H1 (cell line): ENCODE measurements at regions not wholly inside any gene's neighbourhood (a gene's known extent, or its start where the extent isn't known, plus 50 kb on each side); places are given as distances from the start of the nearest gene placed in this dataset.

Experiments
- CTCF ChIA-PET: fragments of 300-600 bp; sonication (Branson Sonifier 250); formaldehyde crosslinking; loops from one replicate; lab custom pipeline; 2021; ENCODE audit not compliant: partially characterized antibody; lab: Charles Lee
- POLR2A ChIA-PET: fragments of 300-600 bp; sonication (Branson Sonifier 250); formaldehyde crosslinking; loops from one replicate; lab custom pipeline; 2021; ENCODE audit warnings: inconsistent platforms; ENCODE audit not compliant: partially characterized antibody; lab: Charles Lee
- DNase-seq, 2 experiments: peaks; one replicate each; pipeline versions ENCODE4 v3.0.0 to v3.0.0-alpha.2; 2010 to 2022; ENCODE audit warnings: low spot score in 2 of 2, low read depth in 1 of 2, mixed read lengths in 1 of 2
- FAIRE-seq: peaks from 2 replicates; lab custom pipeline; 2011; peaks lifted over from hg19 to GRCh38; lab: Jason Lieb, UNC
- H2AFZ ChIP-seq: 2 replicates; pipeline ENCODE4 v1.8.1; 2012; ENCODE audit warnings: low read length, inconsistent platforms
- H2AK5ac ChIP-seq: 2 replicates; pipeline ENCODE4 v1.6.1; 2013; ENCODE audit warnings: low read depth, low read length
- H2BK120ac ChIP-seq: replicated peaks from 2 replicates; pipeline ENCODE3; 2013; ENCODE audit warnings: low read depth, low read length, inconsistent platforms
- H2BK12ac ChIP-seq: 2 replicates; pipeline ENCODE4 v1.6.1; 2013; ENCODE audit warnings: low read depth, low read length
- H2BK15ac ChIP-seq: 2 replicates; pipeline ENCODE4 v1.6.1; 2013; ENCODE audit warnings: low read length
- H2BK20ac ChIP-seq: 2 replicates; pipeline ENCODE4 v1.6.1; 2013; ENCODE audit warnings: low read length
- H2BK5ac ChIP-seq: 2 replicates; pipeline ENCODE4 v1.6.1; 2013; ENCODE audit warnings: low read depth, low read length
- H3K14ac ChIP-seq: 2 replicates; pipeline ENCODE4 v1.6.1; 2013; ENCODE audit warnings: inconsistent platforms; ENCODE audit not compliant: insufficient read length
- H3K18ac ChIP-seq: 2 replicates; pipeline ENCODE4 v1.6.1; 2013; ENCODE audit warnings: low read length; ENCODE audit errors: extremely low read depth
- H3K23ac ChIP-seq: 2 replicates; pipeline ENCODE4 v1.6.1; 2013; ENCODE audit warnings: inconsistent platforms; ENCODE audit not compliant: insufficient read length
- H3K23me2 ChIP-seq: 2 replicates; pipeline ENCODE4 v1.6.1; 2013; ENCODE audit warnings: low read depth, low read length
- H3K27ac ChIP-seq: 2 replicates; pipeline ENCODE4 v1.6.1; 2011; ENCODE audit warnings: low read depth, low read length, inconsistent platforms
- H3K27me3 ChIP-seq, 4 experiments: replicated peaks in 1 of 4; 1 replicate in 1 of 4; 2 replicates in 3 of 4; pipeline versions ENCODE4 v1.6.1 to v1.8.1; 2011 to 2013; ENCODE audit warnings: low read length in 3 of 4, mild to moderate bottlenecking in 3 of 4, inconsistent platforms in 2 of 4, mixed read lengths in 2 of 4, moderate library complexity in 1 of 4; ENCODE audit not compliant: control insufficient read depth in 3 of 4, insufficient read depth in 3 of 4; ENCODE audit errors: extremely low read depth in 1 of 4
- H3K36me3 ChIP-seq, 4 experiments: 2 replicates each; pipeline versions ENCODE4 v1.6.1 to v1.8.1; 2011 to 2013; ENCODE audit warnings: mild to moderate bottlenecking in 4 of 4, low read length in 3 of 4, moderate library complexity in 2 of 4, control low read depth in 1 of 4, inconsistent platforms in 1 of 4; ENCODE audit not compliant: insufficient read depth in 4 of 4, control insufficient read depth in 2 of 4
- H3K4ac ChIP-seq: replicated peaks from 2 replicates; pipeline ENCODE3; 2013; ENCODE audit warnings: low read length, low read depth, mixed read lengths, inconsistent platforms; ENCODE audit not compliant: insufficient read length
- H3K4me1 ChIP-seq, 4 experiments: replicated peaks in 1 of 4; 1 replicate in 1 of 4; 2 replicates in 3 of 4; pipeline versions ENCODE4 v1.6.1 to v1.8.1; 2011 to 2013; ENCODE audit warnings: low read length in 3 of 4, inconsistent platforms in 2 of 4, mixed read lengths in 1 of 4; ENCODE audit not compliant: insufficient read depth in 4 of 4, control insufficient read depth in 3 of 4
- H3K4me2 ChIP-seq, 2 experiments: 2 replicates each; pipeline versions ENCODE4 v1.6.1 to v1.8.1; 2011 to 2013; ENCODE audit warnings: low read depth in 2 of 2, low read length in 2 of 2, control low read depth in 1 of 2, inconsistent platforms in 1 of 2, mild to moderate bottlenecking in 1 of 2; ENCODE audit not compliant: insufficient read depth in 1 of 2
- H3K4me3 ChIP-seq, 4 experiments: fragments of 200-600, 300-600 bp in 1 of 4; sonication (generic), shearing (Covaris generic), sonication (Bioruptor Twin) in 1 of 4; 2 replicates each; pipeline versions ENCODE4 v1.5.1 to v1.8.1; 2011 to 2016; ENCODE audit warnings: low read length in 4 of 4, low read depth in 3 of 4, control low read depth in 2 of 4, inconsistent platforms in 2 of 4, mild to moderate bottlenecking in 2 of 4, mixed read lengths in 1 of 4, moderate library complexity in 1 of 4; ENCODE audit not compliant: insufficient read depth in 2 of 4; ENCODE audit errors: extremely low read depth in 1 of 4
- H3K56ac ChIP-seq: replicated peaks from 2 replicates; pipeline ENCODE3; 2013; ENCODE audit warnings: low read depth, mild to moderate bottlenecking, mixed read lengths, low read length, inconsistent platforms; ENCODE audit not compliant: insufficient read length
- H3K79me1 ChIP-seq: 2 replicates; pipeline ENCODE4 v1.6.1; 2013; ENCODE audit warnings: low read depth, low read length, control low read depth
- H3K79me2 ChIP-seq, 2 experiments: 2 replicates each; pipeline versions ENCODE4 v1.6.1 to v1.8.1; 2012 to 2013; ENCODE audit warnings: low read length in 2 of 2, mild to moderate bottlenecking in 2 of 2, inconsistent platforms in 1 of 2; ENCODE audit not compliant: insufficient read depth in 2 of 2, control insufficient read depth in 1 of 2
- H3K9ac ChIP-seq, 4 experiments: replicated peaks in 1 of 4; 1 replicate in 1 of 4; 2 replicates in 3 of 4; pipeline versions ENCODE4 v1.6.1 to v1.8.1; 2011 to 2013; ENCODE audit warnings: low read depth in 3 of 4, low read length in 3 of 4, control low read depth in 2 of 4, mild to moderate bottlenecking in 2 of 4, moderate library complexity in 2 of 4, inconsistent platforms in 1 of 4; ENCODE audit errors: extremely low read depth in 1 of 4
- H3K9me3 ChIP-seq, 2 experiments: 2 replicates each; pipeline versions ENCODE4 v1.6.1 to v1.8.1; 2012 to 2013; ENCODE audit warnings: mild to moderate bottlenecking in 2 of 2, moderate library complexity in 2 of 2, control low read depth in 1 of 2, inconsistent platforms in 1 of 2, low read depth in 1 of 2, low read length in 1 of 2, mixed read lengths in 1 of 2; ENCODE audit not compliant: insufficient read depth in 2 of 2
- H4K20me1 ChIP-seq, 2 experiments: replicated peaks in 1 of 2; 2 replicates each; pipeline versions ENCODE3 to v1.8.1; 2011 to 2013; ENCODE audit warnings: inconsistent platforms in 2 of 2, low read length in 2 of 2, mild to moderate bottlenecking in 1 of 2; ENCODE audit not compliant: insufficient read depth in 2 of 2, control insufficient read depth in 1 of 2
- H4K5ac ChIP-seq: 2 replicates; pipeline ENCODE4 v1.6.1; 2013; ENCODE audit warnings: low read length, low read depth, mixed read lengths, inconsistent platforms; ENCODE audit not compliant: insufficient read length
- H4K8ac ChIP-seq: 2 replicates; pipeline ENCODE4 v1.8.0; 2013; ENCODE audit warnings: mild to moderate bottlenecking, moderate library complexity, low read length, inconsistent platforms; ENCODE audit not compliant: insufficient read depth; ENCODE audit errors: extremely low read depth
- H4K91ac ChIP-seq: replicated peaks from 2 replicates; pipeline ENCODE3; 2013; ENCODE audit warnings: low read length, mixed read lengths, inconsistent platforms; ENCODE audit not compliant: insufficient read length
- BRCA1 ChIP-seq: IDR thresholded peaks from 2 replicates; pipeline ENCODE4 v1.6.1; 2012; ENCODE audit warnings: low read depth, low read length, improper control_type of control experiment
- WGBS, 2 experiments: shearing (Covaris generic) in 1 of 2; methylation state at CpG; one replicate each; pipeline versions ENCODE4 v1.1.6 to v1.1.7; 2013 to 2015; ENCODE audit warnings: low lambda C conversion rate in 2 of 2, mixed read lengths in 2 of 2, inconsistent platforms in 1 of 2, low coverage in 1 of 2, missing lambda C conversion rate in 1 of 2; ENCODE audit not compliant: insufficient replicate concordance in 2 of 2, insufficient coverage in 1 of 2, insufficient read length in 1 of 2; ENCODE audit errors: extremely low coverage in 1 of 2, missing lambda C conversion rate in 1 of 2; 5-methylcytosine and 5-hydroxymethylcytosine counted together

- no peak for FAIRE-seq
- H3K4me1 ChIP-seq, result no peaks in the 10 kb centered on the region
- H2BK5ac ChIP-seq, result no peak overlapping the region
- no peak overlapping the region for H2AFZ ChIP-seq
- no peak overlapping the region for H3K56ac ChIP-seq
- H3K79me1 ChIP-seq, result no peaks in the 10 kb centered on the region
- H3K14ac ChIP-seq, result no peak overlapping the region
- H3K27ac ChIP-seq, result no peak overlapping the region
- H2AK5ac ChIP-seq, result no peak overlapping the region
- H3K4me2 ChIP-seq, result no peak overlapping the region
- H3K27me3 ChIP-seq, result no peaks in the 10 kb centered on the region
- TF ChIP-seq BRCA1, result no peak
- H3K4ac ChIP-seq, result no peak overlapping the region
- no peaks in the 10 kb centered on the region for H3K36me3 ChIP-seq
- H3K9ac ChIP-seq, result no peak overlapping the region
- no peak overlapping the region for H3K4me3 ChIP-seq
- POLR2A ChIA-PET, result interaction anchor here (1.0 kb wide), 1 partner anchor 23 kb away, joined by 3 read pairs; no protein-coding TSS in a partner anchor
- H4K91ac ChIP-seq, result no peak overlapping the region
- H2BK15ac ChIP-seq, result no peak overlapping the region
- DNase-seq, result no peak
- H2BK12ac ChIP-seq, result no peak overlapping the region
- no peak overlapping the region for H3K18ac ChIP-seq
- H4K20me1 ChIP-seq, result no peaks in the 10 kb centered on the region
- H3K79me2 ChIP-seq, result no peaks in the 10 kb centered on the region
- no peak overlapping the region for H4K8ac ChIP-seq
- no peak overlapping the region for H4K5ac ChIP-seq
- no peaks in the 10 kb centered on the region; the same call in 1 of the 2 replicates for H3K23me2 ChIP-seq
- no peak overlapping the region for H2BK120ac ChIP-seq
- CTCF ChIA-PET, result no interaction called here
- no peaks in the 10 kb centered on the region for H3K9me3 ChIP-seq
- H2BK20ac ChIP-seq, result no peak overlapping the region
- H3K23ac ChIP-seq, result no peak overlapping the region
- WGBS, 2 experiments, result 89% methylated on average over 7 of the region's 7 CpGs; no CpG with 5 or more reads in 1 of the 2 experiments
Measured at GRCh38 chr14:35988550-35988949, 162.4 kb downstream of the BRMS1L start.
